ENCODE measurements at regions not wholly inside any gene's neighbourhood (a gene's known extent, or its start where the extent isn't known, plus 50 kb on each side); places are given as distances from the start of the nearest gene placed in this dataset.

DNA sequence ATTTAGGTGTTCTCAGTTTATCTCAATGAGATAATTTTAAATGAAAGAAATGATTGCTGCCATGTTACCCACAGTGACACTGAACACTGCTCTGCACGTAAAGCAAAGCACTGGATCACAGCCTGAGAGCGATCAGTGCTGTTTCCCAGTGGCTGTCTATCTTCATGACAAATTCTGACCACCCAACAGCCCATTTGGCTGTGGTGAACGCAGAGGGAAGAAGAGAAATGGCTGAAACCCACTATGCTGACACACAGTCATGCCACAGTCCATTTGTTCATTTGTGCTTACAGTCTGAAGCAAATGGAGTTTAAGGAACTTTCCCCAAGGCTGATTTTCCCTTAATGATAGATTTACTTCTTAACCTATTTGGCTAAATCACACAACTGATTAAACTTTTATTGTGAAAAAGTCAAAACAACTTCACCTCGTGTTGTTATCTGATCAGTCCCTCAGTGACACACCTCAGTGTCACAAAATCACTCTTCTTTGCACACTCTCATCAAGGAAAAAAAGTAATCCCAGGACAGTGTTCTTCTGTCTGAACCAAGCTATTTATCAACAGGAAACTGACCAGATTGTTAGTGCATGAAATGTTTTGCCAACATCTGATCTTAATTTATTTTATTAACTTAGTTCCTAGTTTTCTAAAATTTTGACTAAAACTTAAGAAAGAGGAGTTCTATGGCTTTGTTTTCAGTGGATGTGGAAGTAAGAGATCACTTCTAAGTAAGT is 225.1 kb downstream of the TBX18 start:
- Histone ChIP-seq H3K36me3 (ENCODE audit: insufficient read depth, low read length) (no peaks in the 10 kb centered on the region), H3K79me2 (ENCODE audit: insufficient read depth, low read length) (no peaks in the 10 kb centered on the region), H2AFZ (ENCODE audit: low read length) (no peak overlapping the region), H4K20me1 (ENCODE audit: insufficient read depth, low read length, poor library complexity, severe bottlenecking) (no peaks in the 10 kb centered on the region), H3K4me3 (ENCODE audit: low read length, poor library complexity, severe bottlenecking) (no peak overlapping the region), H3K9ac (ENCODE audit: low read depth, low read length, poor library complexity, severe bottlenecking) (no peak overlapping the region), H3K4me1 (ENCODE audit: insufficient read depth, low read length, poor library complexity, severe bottlenecking) (no peaks in the 10 kb centered on the region), H3F3A (ENCODE audit: low read depth) (no peaks in the 10 kb centered on the region), H3K27me3 (ENCODE audit: insufficient read depth, low read length, poor library complexity, severe bottlenecking) (no peaks in the 10 kb centered on the region), H3K9me3 (ENCODE audit: insufficient read depth, low read depth, low read length) (no peaks in the 10 kb centered on the region), H3K9me2 (replicated peaks; ENCODE audit: low read depth, low read length) (no peaks in the 10 kb centered on the region), H3K4me2 (ENCODE audit: low read depth, low read length, poor library complexity, severe bottlenecking) (no peak overlapping the region)
- TF ChIP-seq, protein P1, sequence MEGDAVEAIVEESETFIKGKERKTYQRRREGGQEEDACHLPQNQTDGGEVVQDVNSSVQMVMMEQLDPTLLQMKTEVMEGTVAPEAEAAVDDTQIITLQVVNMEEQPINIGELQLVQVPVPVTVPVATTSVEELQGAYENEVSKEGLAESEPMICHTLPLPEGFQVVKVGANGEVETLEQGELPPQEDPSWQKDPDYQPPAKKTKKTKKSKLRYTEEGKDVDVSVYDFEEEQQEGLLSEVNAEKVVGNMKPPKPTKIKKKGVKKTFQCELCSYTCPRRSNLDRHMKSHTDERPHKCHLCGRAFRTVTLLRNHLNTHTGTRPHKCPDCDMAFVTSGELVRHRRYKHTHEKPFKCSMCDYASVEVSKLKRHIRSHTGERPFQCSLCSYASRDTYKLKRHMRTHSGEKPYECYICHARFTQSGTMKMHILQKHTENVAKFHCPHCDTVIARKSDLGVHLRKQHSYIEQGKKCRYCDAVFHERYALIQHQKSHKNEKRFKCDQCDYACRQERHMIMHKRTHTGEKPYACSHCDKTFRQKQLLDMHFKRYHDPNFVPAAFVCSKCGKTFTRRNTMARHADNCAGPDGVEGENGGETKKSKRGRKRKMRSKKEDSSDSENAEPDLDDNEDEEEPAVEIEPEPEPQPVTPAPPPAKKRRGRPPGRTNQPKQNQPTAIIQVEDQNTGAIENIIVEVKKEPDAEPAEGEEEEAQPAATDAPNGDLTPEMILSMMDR (conservative IDR thresholded peaks at IDR 0.05; ENCODE audit: low read length), result no peak
- no peak for TF ChIP-seq EZH2phosphoT487 (IDR thresholded peaks at IDR 0.05; ENCODE audit: borderline replicate concordance)

GRCh38 chr6:84536885-84537638 is 227.3 kb downstream of the TBX18 start:
- Histone ChIP-seq H3K4me3 (ENCODE audit: low read length, poor library complexity, severe bottlenecking) (no peak overlapping the region), H3F3A (ENCODE audit: low read depth) (no peaks in the 10 kb centered on the region), H3K9ac (ENCODE audit: low read depth, low read length, poor library complexity, severe bottlenecking) (no peak overlapping the region), H2AFZ (ENCODE audit: low read length) (no peak overlapping the region), H3K79me2 (ENCODE audit: insufficient read depth, low read length) (no peaks in the 10 kb centered on the region), H3K4me2 (ENCODE audit: low read depth, low read length, poor library complexity, severe bottlenecking) (no peak overlapping the region), H3K9me3 (ENCODE audit: insufficient read depth, low read depth, low read length) (no peaks in the 10 kb centered on the region), H3K4me1 (ENCODE audit: insufficient read depth, low read length, poor library complexity, severe bottlenecking) (no peaks in the 10 kb centered on the region), H4K20me1 (ENCODE audit: insufficient read depth, low read length, poor library complexity, severe bottlenecking) (no peaks in the 10 kb centered on the region), H3K27me3 (ENCODE audit: insufficient read depth, low read length, poor library complexity, severe bottlenecking) (no peaks in the 10 kb centered on the region), H3K36me3 (ENCODE audit: insufficient read depth, low read length) (no peaks in the 10 kb centered on the region), H3K9me2 (replicated peaks; ENCODE audit: low read depth, low read length) (no peaks in the 10 kb centered on the region)
- TF ChIP-seq, protein P1 (conservative IDR thresholded peaks at IDR 0.05; ENCODE audit: low read length), result no peak
- no peak for TF ChIP-seq EZH2phosphoT487 (IDR thresholded peaks at IDR 0.05; ENCODE audit: borderline replicate concordance)

DNA sequence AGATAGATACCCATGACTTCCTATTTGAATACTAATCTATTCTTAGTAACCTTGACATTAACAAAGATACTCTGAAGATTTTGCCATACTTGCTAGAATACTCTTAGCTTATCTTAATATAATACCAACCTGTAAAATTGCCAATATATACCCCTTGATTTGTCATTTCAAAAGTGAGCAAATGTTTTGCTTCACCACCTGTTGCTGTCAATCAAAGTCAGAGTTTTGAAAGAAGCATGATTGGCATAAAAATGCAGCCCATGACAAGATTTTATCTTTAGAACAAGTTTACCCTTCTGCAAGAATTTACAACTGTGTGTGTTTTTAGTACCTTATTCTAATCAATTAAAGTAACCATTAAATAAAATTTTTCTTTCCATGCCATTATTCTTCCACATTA is 236.2 kb downstream of the TBX18 start:
- H2AFZ ChIP-seq (ENCODE audit: low read length), result no peak overlapping the region
- no peaks in the 10 kb centered on the region for H3K79me2 ChIP-seq (ENCODE audit: insufficient read depth, low read length)
- no peak overlapping the region for H3K4me3 ChIP-seq (ENCODE audit: low read length, poor library complexity, severe bottlenecking)
- H3K36me3 ChIP-seq (ENCODE audit: insufficient read depth, low read length), result no peaks in the 10 kb centered on the region
- H3K9ac ChIP-seq (ENCODE audit: low read depth, low read length, poor library complexity, severe bottlenecking), result no peak overlapping the region
- TF ChIP-seq, protein P1 (conservative IDR thresholded peaks at IDR 0.05; ENCODE audit: low read length), result no peak
- TF ChIP-seq EZH2phosphoT487 (IDR thresholded peaks at IDR 0.05; ENCODE audit: borderline replicate concordance), result no peak
- H3K27me3 ChIP-seq (ENCODE audit: insufficient read depth, low read length, poor library complexity, severe bottlenecking), result no peaks in the 10 kb centered on the region
- peaks cover 18% of the 10 kb centered on the region for H3K4me1 ChIP-seq (ENCODE audit: insufficient read depth, low read length, poor library complexity, severe bottlenecking)
- no peaks in the 10 kb centered on the region for H3K9me3 ChIP-seq (ENCODE audit: insufficient read depth, low read depth, low read length)
- H3K4me2 ChIP-seq (ENCODE audit: low read depth, low read length, poor library complexity, severe bottlenecking), result no peak overlapping the region
- no peaks in the 10 kb centered on the region for H4K20me1 ChIP-seq (ENCODE audit: insufficient read depth, low read length, poor library complexity, severe bottlenecking)
- H3K9me2 ChIP-seq (replicated peaks; ENCODE audit: low read depth, low read length), result no peaks in the 10 kb centered on the region
- H3F3A ChIP-seq (ENCODE audit: low read depth), result peaks cover 2% of the 10 kb centered on the region; the same call in 1 of the 2 replicates
